ENCODE measurements at regions not wholly inside any gene's neighbourhood (a gene's known extent, or its start where the extent isn't known, plus 50 kb on each side); places are given as distances from the start of the nearest gene placed in this dataset.

DNA sequence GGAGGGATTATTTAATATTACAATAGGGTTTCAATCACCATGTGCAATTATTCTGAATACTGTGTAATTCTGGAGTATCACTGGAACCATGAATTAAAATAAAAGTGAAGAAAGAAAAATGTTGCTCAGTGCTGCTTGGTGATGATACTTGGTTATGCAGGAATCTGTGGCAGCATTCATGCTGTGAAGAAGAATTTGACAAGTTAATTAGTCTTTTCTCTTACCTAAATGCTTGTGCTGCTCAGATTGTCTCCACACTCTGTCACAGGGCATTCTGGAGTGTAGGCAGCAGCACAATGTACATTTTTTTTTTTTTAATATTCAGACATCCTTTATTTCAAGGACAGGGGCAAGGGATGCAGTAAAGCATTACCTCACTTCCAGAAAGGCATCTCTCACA, 749.3 kb upstream of the CADM2 start:
- Histone ChIP-seq H3K9me3 (ENCODE audit: control insufficient read depth in 1 of 2, insufficient read depth in 1 of 2, low read depth in 1 of 2, low read length in 2 of 2) (peaks cover 6 to 7% of the 10 kb centered on the region in 2 experiments; a peak in 2 of 4 replicates), H3K4me2 (ENCODE audit: low read length) (no peak overlapping the region), H4K20me1 (ENCODE audit: insufficient read depth) (no peaks in the 10 kb centered on the region), H3K27me3 (ENCODE audit: insufficient read depth, low read length) (no peaks in the 10 kb centered on the region), H3K9me2 (ENCODE audit: insufficient read depth) (no peaks in the 10 kb centered on the region), H3K36me3 (ENCODE audit: control insufficient read depth in 1 of 2, insufficient read depth in 2 of 2, low read length in 2 of 2) (no peaks in the 10 kb centered on the region), H3K27ac (ENCODE audit: low read depth, low read length) (no peak overlapping the region), H3K4me1 (ENCODE audit: control insufficient read depth in 1 of 2, insufficient read depth in 2 of 2, low read length in 2 of 2) (no peaks in the 10 kb centered on the region), H3K9ac (ENCODE audit: low read length) (no peak overlapping the region), H2AFZ (ENCODE audit: low read depth, low read length, poor library complexity, severe bottlenecking) (no peak overlapping the region), H3K4me3 (replicated peaks in 1 of 2; ENCODE audit: low read depth in 1 of 2, low read length in 2 of 2) (no peak overlapping the region), H3K79me2 (ENCODE audit: insufficient read depth, low read length) (no peaks in the 10 kb centered on the region)
- ATAC-seq (no peak), DNase-seq (ENCODE audit: low read depth, low spot score) (no peak)
- intact Hi-C loops (cut with micrococcal nuclease) = no loop called here
- RAD21 ChIA-PET (ENCODE audit: low non-redundant PET in 1 of 2, low total read pairs in 2 of 2, uncharacterized antibody in 2 of 2, unreplicated experiment in 2 of 2) = no interaction called here
- POLR2A ChIA-PET = no interaction called here
- TF ChIP-seq JUND (IDR thresholded peaks at IDR 0.05) (no peak), CEBPB (IDR thresholded peaks at IDR 0.05; ENCODE audit: low read depth) (no peak), ZFX (IDR thresholded peaks at IDR 0.05) (no peak), SRF (IDR thresholded peaks at IDR 0.05; ENCODE audit: low read depth) (no peak)
- TF ChIP-seq, protein P1, sequence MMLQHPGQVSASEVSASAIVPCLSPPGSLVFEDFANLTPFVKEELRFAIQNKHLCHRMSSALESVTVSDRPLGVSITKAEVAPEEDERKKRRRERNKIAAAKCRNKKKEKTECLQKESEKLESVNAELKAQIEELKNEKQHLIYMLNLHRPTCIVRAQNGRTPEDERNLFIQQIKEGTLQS (IDR thresholded peaks at IDR 0.05) = no peak
- BruUV-seq (replicated peaks) = no TSS peak
- CTCF ChIA-PET = no interaction called here

DNA sequence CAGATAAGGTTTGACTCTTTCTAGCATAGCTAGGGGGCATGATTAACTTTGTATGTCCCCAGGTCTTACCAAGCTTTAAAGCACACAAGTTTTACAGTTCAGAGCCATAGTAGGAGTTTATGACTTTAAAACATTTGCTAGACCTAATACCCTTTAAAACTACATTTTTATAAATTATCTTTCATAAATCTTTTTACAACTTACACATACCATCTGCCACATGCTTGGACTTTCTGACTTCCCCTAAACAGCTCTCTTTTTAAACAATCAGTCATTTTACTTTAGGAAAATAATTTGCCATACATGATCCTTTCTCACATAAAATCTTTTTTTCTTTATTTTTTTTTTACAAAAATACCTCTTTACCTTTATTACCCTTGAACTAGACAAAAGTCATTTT, 735.3 kb upstream of the CADM2 start:
- H3K9ac ChIP-seq (ENCODE audit: low read length) = no peak overlapping the region
- no peak for DNase-seq (ENCODE audit: low read depth, low spot score)

More for the DNA sequence above, 735.3 kb upstream of the CADM2 start:
- no TSS peak for BruUV-seq (replicated peaks)
- ChIA-PET RAD21 (ENCODE audit: low non-redundant PET in 1 of 2, low total read pairs in 2 of 2, uncharacterized antibody in 2 of 2, unreplicated experiment in 2 of 2) (no interaction called here), CTCF (no interaction called here), POLR2A (no interaction called here)
- Histone ChIP-seq H3K36me3 (ENCODE audit: control insufficient read depth in 1 of 2, insufficient read depth in 2 of 2, low read length in 2 of 2) (no peaks in the 10 kb centered on the region), H3K9me3 (ENCODE audit: control insufficient read depth in 1 of 2, insufficient read depth in 1 of 2, low read depth in 1 of 2, low read length in 2 of 2) (peaks cover 30 to 38% of the 10 kb centered on the region in 2 experiments; a peak in 3 of 4 replicates), H2AFZ (ENCODE audit: low read depth, low read length, poor library complexity, severe bottlenecking) (no peak overlapping the region), H3K27me3 (ENCODE audit: insufficient read depth, low read length) (no peaks in the 10 kb centered on the region), H3K27ac (ENCODE audit: low read depth, low read length) (no peak overlapping the region), H3K4me2 (ENCODE audit: low read length) (no peak overlapping the region), H3K79me2 (ENCODE audit: insufficient read depth, low read length) (no peaks in the 10 kb centered on the region), H3K4me1 (ENCODE audit: control insufficient read depth in 1 of 2, insufficient read depth in 2 of 2, low read length in 2 of 2) (no peaks in the 10 kb centered on the region), H4K20me1 (ENCODE audit: insufficient read depth) (no peaks in the 10 kb centered on the region), H3K9me2 (ENCODE audit: insufficient read depth) (no peaks in the 10 kb centered on the region), H3K4me3 (replicated peaks in 1 of 2; ENCODE audit: low read depth in 1 of 2, low read length in 2 of 2) (no peak overlapping the region)
- no peak for TF ChIP-seq CEBPB (IDR thresholded peaks at IDR 0.05; ENCODE audit: low read depth)
- no peak for TF ChIP-seq EZH2 (IDR thresholded peaks at IDR 0.05)
- no peak for TF ChIP-seq ZFX (IDR thresholded peaks at IDR 0.05)
- TF ChIP-seq POLR2AphosphoS5 (IDR thresholded peaks at IDR 0.05; ENCODE audit: low read depth, low read length) = no peak
- TF ChIP-seq ZNF274 (IDR thresholded peaks at IDR 0.05; ENCODE audit: low read depth, low read length) = no peak
- TF ChIP-seq, protein P2, sequence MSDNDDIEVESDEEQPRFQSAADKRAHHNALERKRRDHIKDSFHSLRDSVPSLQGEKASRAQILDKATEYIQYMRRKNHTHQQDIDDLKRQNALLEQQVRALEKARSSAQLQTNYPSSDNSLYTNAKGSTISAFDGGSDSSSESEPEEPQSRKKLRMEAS (IDR thresholded peaks at IDR 0.05) = no peak
- no peak for TF ChIP-seq SIN3A (IDR thresholded peaks at IDR 0.05; ENCODE audit: low read depth)
- TF ChIP-seq POLR2A (IDR thresholded peaks at IDR 0.05; ENCODE audit: borderline replicate concordance, extremely low read depth, insufficient read depth, insufficient read length) = no peak
- no peak for TF ChIP-seq JUND (IDR thresholded peaks at IDR 0.05)
- no peak for TF ChIP-seq CBX3 (IDR thresholded peaks at IDR 0.05; ENCODE audit: low read depth)
- TF ChIP-seq TCF7L2 (IDR thresholded peaks at IDR 0.05; ENCODE audit: borderline replicate concordance, extremely low read depth, insufficient read depth, insufficient read length) = no peak
- no peak for TF ChIP-seq ELF1 (IDR thresholded peaks at IDR 0.05; ENCODE audit: borderline replicate concordance, low read depth)
- TF ChIP-seq, protein P1 (IDR thresholded peaks at IDR 0.05) = no peak
- TF ChIP-seq EZH2phosphoT487 (IDR thresholded peaks at IDR 0.05; ENCODE audit: borderline replicate concordance) = no peak
- no peak for TF ChIP-seq FOSL1 (IDR thresholded peaks at IDR 0.05; ENCODE audit: low read depth)
- no peak for ATAC-seq
- intact Hi-C loops (cut with micrococcal nuclease) = no loop called here
